T-cell (primary cell): ENCODE measurements at regions not wholly inside any gene's neighbourhood (a gene's known extent, or its start where the extent isn't known, plus 50 kb on each side); places are given as distances from the start of the nearest gene placed in this dataset.
A peak's percentile ranks its signal among the peaks of the same experiment; 100 is the strongest.

Experiments
- ATAC-seq, 4 experiments: fragments of 200-7000 bp in 3 of 4; fragments of 150-1000 bp in 1 of 4; cut with Tn5 transposase; replicated peaks in 1 of 4; 1 replicate in 3 of 4; 2 replicates in 1 of 4; pipeline ENCODE4 v1.10.0; 2021; ENCODE audit warnings: moderate library complexity in 3 of 4, mild to moderate bottlenecking in 2 of 4, moderate number of reproducible peaks in 1 of 4
- CTCF ChIA-PET, 2 donors: fragments of 300-600 bp; sonication (Branson Sonifier 250); formaldehyde crosslinking; loops; one replicate each; lab custom pipeline; 2022; ENCODE audit warnings: antibody characterized with exemption in 2 of 2; lab: Charles Lee
- POLR2A ChIA-PET, 2 donors: fragments of 300-600 bp; sonication (Branson Sonifier 250); formaldehyde crosslinking; loops; one replicate each; lab custom pipeline; 2022; ENCODE audit warnings: antibody characterized with exemption in 2 of 2; lab: Charles Lee
- DNase-seq, 35 experiments: peaks; one replicate each; pipeline versions ENCODE4 v3.0.0 to v3.0.0-alpha.2; 2013 to 2023
- H3K27ac ChIP-seq: one replicate; pipeline ENCODE4 v1.5.1; 2013; ENCODE audit warnings: low read length
- H3K27me3 ChIP-seq, 2 experiments: replicated peaks in 1 of 2; 1 replicate in 1 of 2; 2 replicates in 1 of 2; pipeline versions ENCODE4 v1.6.1 to v1.7.0; 2013; ENCODE audit warnings: low read length in 1 of 2, mixed read lengths in 1 of 2; ENCODE audit not compliant: control insufficient read depth in 2 of 2, insufficient read depth in 2 of 2; ENCODE audit errors: extremely low read depth in 1 of 2
- H3K36me3 ChIP-seq, 2 donors: 1 replicate in 1 of 2; 2 replicates in 1 of 2; pipeline versions ENCODE4 v1.6.1 to v1.7.0; 2013; ENCODE audit warnings: low read length in 1 of 2; ENCODE audit not compliant: control insufficient read depth in 2 of 2, insufficient read depth in 1 of 2; ENCODE audit errors: extremely low read depth in 1 of 2
- H3K4me1 ChIP-seq, 2 experiments: 1 replicate in 1 of 2; 2 replicates in 1 of 2; pipeline versions ENCODE4 v1.6.1 to v1.7.0; 2013; ENCODE audit warnings: low read length in 2 of 2, mixed read lengths in 1 of 2; ENCODE audit not compliant: insufficient read depth in 2 of 2, control insufficient read depth in 1 of 2; ENCODE audit errors: extremely low read depth in 1 of 2
- H3K4me3 ChIP-seq, 2 donors: 1 replicate in 1 of 2; 2 replicates in 1 of 2; pipeline versions ENCODE4 v1.5.1 to v1.7.0; 2013; ENCODE audit warnings: mild to moderate bottlenecking in 2 of 2, low read length in 1 of 2, moderate library complexity in 1 of 2; ENCODE audit not compliant: control insufficient read depth in 1 of 2; ENCODE audit errors: extremely low read depth in 1 of 2
- H3K9me3 ChIP-seq: 2 replicates; pipeline ENCODE4 v1.7.0; 2013
- H3K27ac Mint-ChIP-seq, 2 donors: one replicate each; pipeline ENCODE4 v1.8.0; 2020 to 2021; ENCODE audit warnings: mild to moderate bottlenecking in 2 of 2, mixed read lengths in 2 of 2
- H3K27me3 Mint-ChIP-seq, 2 donors: one replicate each; pipeline ENCODE4 v1.8.0; 2021 to 2022; ENCODE audit warnings: mixed read lengths in 2 of 2
- H3K36me3 Mint-ChIP-seq: one replicate; pipeline ENCODE4 v1.8.0; 2021; ENCODE audit warnings: mixed read lengths
- H3K4me1 Mint-ChIP-seq, 3 donors: one replicate each; pipeline ENCODE4 v1.8.0; 2020 to 2022; ENCODE audit warnings: mixed read lengths in 3 of 3, mild to moderate bottlenecking in 1 of 3
- H3K4me3 Mint-ChIP-seq, 3 donors: one replicate each; pipeline ENCODE4 v1.8.0; 2020 to 2022; ENCODE audit warnings: mild to moderate bottlenecking in 3 of 3, mixed read lengths in 3 of 3, moderate library complexity in 3 of 3
- H3K9me3 Mint-ChIP-seq, 3 donors: one replicate each; pipeline ENCODE4 v1.8.0; 2020 to 2022; ENCODE audit warnings: mixed read lengths in 3 of 3
- WGBS: methylation state at CpG from one replicate; pipeline ENCODE4 v1.1.5; 2013; ENCODE audit warnings: missing lambda C conversion rate; ENCODE audit not compliant: insufficient coverage; 5-methylcytosine and 5-hydroxymethylcytosine counted together

DNA sequence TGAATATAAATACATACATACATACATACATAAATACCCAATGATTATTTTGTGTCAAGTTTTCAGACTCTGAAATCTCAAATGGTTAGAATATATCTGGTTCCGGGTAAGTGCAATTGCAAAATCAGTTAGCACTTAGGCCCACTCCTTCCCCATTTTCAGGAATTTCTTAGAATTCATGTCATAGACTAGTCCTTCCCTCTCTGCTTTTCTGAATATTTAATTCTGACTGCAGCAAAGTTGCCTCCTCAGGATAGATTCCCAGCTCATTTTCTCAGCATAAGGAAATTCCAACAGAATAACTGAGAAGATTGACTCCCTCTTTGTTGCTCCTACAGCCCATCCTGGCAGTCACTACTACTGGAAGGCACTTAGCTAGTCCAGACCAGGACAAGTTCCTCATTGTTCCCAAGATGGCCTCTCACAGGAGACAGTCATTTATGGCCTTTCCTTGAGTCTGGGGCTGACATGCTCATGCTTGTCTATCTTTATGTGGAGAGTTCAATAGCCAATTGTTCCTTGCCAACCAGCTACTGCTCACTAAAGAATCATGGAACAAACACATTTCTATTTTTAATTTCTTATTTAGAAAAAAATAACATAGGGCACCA, 142.9 kb upstream of the ITGB1 start:
- peak overlapping the region; percentile 81 to 92 for H3K27ac Mint-ChIP-seq
- peaks cover 2 to 22% of the 10 kb centered on the region in 2 experiments for H3K4me1 ChIP-seq
- peaks cover 22 to 83% (median 39%) of the 10 kb centered on the region in 3 donors for H3K4me1 Mint-ChIP-seq
- no peaks in the 10 kb centered on the region for H3K27me3 ChIP-seq
- no CpG with 5 or more reads among the region's 1 CpG for WGBS
- no peaks in the 10 kb centered on the region for H3K9me3 ChIP-seq
- ChIA-PET POLR2A (interaction anchor here (0.7 kb wide), 2 partner anchors 9 kb away, joined by 3 to 4 read pairs; no protein-coding TSS in a partner anchor), CTCF (interaction anchor here in 1 of 2 donors (0.9 to 1.5 kb wide), 2 partner anchors 9 to 92 kb away, joined by 3 to 9 read pairs; no protein-coding TSS in a partner anchor)
- H3K4me3 ChIP-seq, result no peak overlapping the region
- DNase-seq (no peak), ATAC-seq (no peak)
- H3K36me3 ChIP-seq, result no peaks in the 10 kb centered on the region
- H3K4me3 Mint-ChIP-seq, result no peak overlapping the region
- no peaks in the 10 kb centered on the region for H3K27me3 Mint-ChIP-seq
- H3K9me3 Mint-ChIP-seq, result peaks cover 3 to 6% (median 5%) of the 10 kb centered on the region in 3 donors
- H3K27ac ChIP-seq, result peak overlapping the region; percentile 44
- H3K36me3 Mint-ChIP-seq, result peaks cover 11% of the 10 kb centered on the region

DNA sequence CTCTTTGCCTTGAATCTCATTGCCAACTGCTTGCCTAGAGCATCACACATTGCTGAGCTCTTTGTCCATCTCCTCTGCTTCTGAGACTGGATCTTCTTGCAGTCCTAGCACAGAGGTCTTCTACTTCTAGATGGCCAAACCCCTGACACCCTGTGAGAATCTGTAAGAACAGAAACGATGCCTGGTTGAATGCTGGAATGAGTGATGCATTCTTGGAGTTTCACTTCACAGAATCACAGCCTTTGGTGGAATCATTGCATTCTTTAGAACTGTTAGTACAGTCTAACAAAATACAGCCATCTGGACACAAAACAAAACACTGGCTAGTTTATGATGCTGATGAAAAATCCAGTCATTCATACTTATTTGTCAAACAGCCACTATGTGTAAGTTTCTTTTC, 141.7 kb upstream of the ITGB1 start:
- H3K27ac ChIP-seq, result peak overlapping the region; percentile 44
- DNase-seq, result no peak
- H3K4me3 Mint-ChIP-seq, result peak overlapping the region in 1 of 3 donors; percentile 18
- H3K4me3 ChIP-seq, result no peak overlapping the region
- H3K27me3 Mint-ChIP-seq, result no peaks in the 10 kb centered on the region
- H3K4me1 Mint-ChIP-seq, result peaks cover 22 to 81% (median 38%) of the 10 kb centered on the region in 3 donors
- peak overlapping the region; percentile 56 to 92 for H3K27ac Mint-ChIP-seq
- ChIA-PET CTCF (no interaction called here), POLR2A (interaction anchor here (0.6 to 0.7 kb wide), 3 partner anchors 12 to 128 kb away, joined by 3 read pairs; no protein-coding TSS in a partner anchor)
- peak in 3 of 4 experiments; percentile 9 to 17 (median 13) for ATAC-seq
- WGBS, result no CpG with 5 or more reads among the region's 1 CpG
- peaks cover 2 to 22% of the 10 kb centered on the region in 2 experiments for H3K4me1 ChIP-seq
- H3K9me3 Mint-ChIP-seq, result peaks cover 7 to 9% (median 8%) of the 10 kb centered on the region in 3 donors
- H3K9me3 ChIP-seq, result no peaks in the 10 kb centered on the region
- peaks cover 17% of the 10 kb centered on the region for H3K36me3 Mint-ChIP-seq
- H3K36me3 ChIP-seq, result no peaks in the 10 kb centered on the region
- H3K27me3 ChIP-seq, result no peaks in the 10 kb centered on the region

DNA sequence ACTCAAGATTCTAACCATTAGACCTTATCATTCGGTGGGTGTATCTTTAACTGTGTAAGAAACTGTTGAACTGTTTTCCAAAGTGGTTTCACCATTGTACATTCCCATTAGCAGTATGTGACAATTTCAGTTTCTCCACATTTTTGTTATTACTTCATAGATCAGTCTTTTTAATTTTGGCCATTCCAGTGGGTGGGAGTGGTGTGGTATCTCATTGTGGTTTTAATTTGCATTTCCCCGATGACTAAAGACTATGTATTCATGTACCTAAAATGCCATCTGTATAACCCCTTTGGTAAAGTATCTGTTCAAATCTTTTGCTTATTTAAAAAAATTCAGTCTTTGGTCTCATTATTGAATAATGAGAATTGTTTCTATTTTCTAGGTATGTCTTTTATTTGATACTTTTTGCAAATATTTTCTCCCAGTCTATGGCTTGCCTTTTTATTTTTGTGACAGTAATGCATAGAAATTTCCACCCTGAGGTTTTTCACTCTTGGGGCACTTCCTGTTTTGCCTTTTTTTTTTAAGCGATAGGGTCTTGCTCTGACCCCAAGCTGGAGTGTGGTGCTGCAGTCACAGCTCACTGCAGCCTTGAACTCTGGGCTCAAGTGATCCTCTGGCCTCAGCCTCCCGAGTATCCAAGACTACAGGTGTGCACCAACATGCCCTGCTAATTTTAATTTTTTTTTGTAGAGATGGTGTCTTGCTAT, 141.1 kb upstream of the ITGB1 start:
- H3K4me3 Mint-ChIP-seq, result peak overlapping the region in 1 of 3 donors; percentile 18
- peak overlapping the region; percentile 44 for H3K27ac ChIP-seq
- CTCF ChIA-PET, result interaction anchor here (0.5 to 1.5 kb wide), 2 partner anchors 15 to 54 kb away, joined by 3 read pairs; no protein-coding TSS in a partner anchor

GRCh38 chr10:33095867-33096815, 138.1 kb upstream of the ITGB1 start:
- DNase-seq (no peak), ATAC-seq (no peak)
- H3K27ac Mint-ChIP-seq, result peak overlapping the region in 1 of 2 donors; percentile 21
- no CpG with 5 or more reads among the region's 5 CpGs for WGBS
- ChIA-PET POLR2A (no interaction called here), CTCF (interaction anchor here in 1 of 2 donors (0.6 kb wide), 1 partner anchor 86 kb away, joined by 4 read pairs; no protein-coding TSS in a partner anchor)
- Histone ChIP-seq H3K27ac (no peak overlapping the region), H3K4me3 (no peak overlapping the region), H3K9me3 (peaks cover 4% of the 10 kb centered on the region), H3K4me1 (peaks cover 2 to 18% of the 10 kb centered on the region in 2 experiments), H3K36me3 (no peaks in the 10 kb centered on the region), H3K27me3 (no peaks in the 10 kb centered on the region)
- peaks cover 15 to 67% (median 28%) of the 10 kb centered on the region in 3 donors for H3K4me1 Mint-ChIP-seq
- H3K9me3 Mint-ChIP-seq, result peaks cover 4 to 8% (median 6%) of the 10 kb centered on the region in 3 donors
- no peaks in the 10 kb centered on the region for H3K27me3 Mint-ChIP-seq
- peaks cover 22% of the 10 kb centered on the region for H3K36me3 Mint-ChIP-seq
- H3K4me3 Mint-ChIP-seq, result no peak overlapping the region

More for the DNA sequence above, 141.1 kb upstream of the ITGB1 start:
- H3K36me3 ChIP-seq, result no peaks in the 10 kb centered on the region
- DNase-seq, result no peak
- peak in 3 of 4 experiments; percentile 26 to 48 (median 38) for ATAC-seq
- POLR2A ChIA-PET, result interaction anchor here in 1 of 2 donors (0.6 to 0.7 kb wide), 2 partner anchors 12 to 71 kb away, joined by 3 read pairs; no protein-coding TSS in a partner anchor
- Mint-ChIP-seq H3K36me3 (peaks cover 18% of the 10 kb centered on the region), H3K27ac (peak overlapping the region; percentile 56 to 92), H3K4me1 (peaks cover 22 to 79% (median 36%) of the 10 kb centered on the region in 3 donors), H3K9me3 (peaks cover 8 to 12% (median 10%) of the 10 kb centered on the region in 3 donors), H3K27me3 (no peaks in the 10 kb centered on the region)
- H3K9me3 ChIP-seq, result peaks cover 4% of the 10 kb centered on the region
- H3K4me3 ChIP-seq, result no peak overlapping the region
- peaks cover 2 to 22% of the 10 kb centered on the region in 2 experiments for H3K4me1 ChIP-seq
- H3K27me3 ChIP-seq, result no peaks in the 10 kb centered on the region
- WGBS, result no CpG with 5 or more reads among the region's 4 CpGs

DNA sequence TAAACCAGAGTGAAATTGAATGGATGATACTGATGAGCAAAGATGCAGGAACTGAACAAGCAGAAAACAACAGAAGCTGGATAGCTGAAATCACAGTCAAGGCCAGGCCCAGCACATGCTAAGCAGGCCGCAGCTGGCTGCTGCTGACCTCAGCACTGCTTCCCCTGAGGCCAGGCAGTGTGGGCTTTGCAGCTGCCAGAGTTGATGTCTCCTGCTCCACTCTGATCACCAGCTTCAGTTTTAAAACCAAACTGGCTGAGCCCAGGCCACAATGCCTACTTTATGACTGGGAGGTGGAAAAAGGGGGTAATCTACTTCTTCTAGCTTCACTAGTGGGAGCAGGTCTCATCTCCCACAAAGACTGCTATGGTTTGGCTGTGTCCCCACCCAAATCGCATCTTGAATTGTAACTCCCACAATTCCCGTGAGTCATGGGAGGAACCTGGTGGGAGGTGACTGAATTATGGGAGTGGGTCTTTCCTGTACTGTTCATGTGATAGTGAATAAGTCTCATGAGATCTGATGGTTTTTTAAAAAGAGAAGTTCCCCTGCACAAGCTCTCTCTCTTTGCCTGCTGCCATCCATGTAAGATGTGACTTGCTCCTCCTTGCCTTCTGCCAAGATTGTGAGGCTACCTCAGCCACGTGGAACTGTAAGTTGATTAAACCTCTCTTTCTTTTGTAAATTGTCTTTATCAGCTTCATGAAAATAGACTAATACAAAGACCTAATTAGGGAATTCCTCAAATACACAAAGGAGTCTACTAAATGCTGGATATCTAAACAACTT, 136.4 kb upstream of the ITGB1 start:
- peaks cover 4% of the 10 kb centered on the region for H3K9me3 ChIP-seq
- H3K27ac ChIP-seq, result no peak overlapping the region
- no peak overlapping the region for H3K27ac Mint-ChIP-seq
- no peaks in the 10 kb centered on the region for H3K27me3 ChIP-seq
- H3K4me3 Mint-ChIP-seq, result no peak overlapping the region
- no peak overlapping the region for H3K4me3 ChIP-seq
- peaks cover 2 to 6% of the 10 kb centered on the region in 2 experiments for H3K4me1 ChIP-seq
- no peaks in the 10 kb centered on the region for H3K27me3 Mint-ChIP-seq
- peaks cover 6 to 13% (median 9%) of the 10 kb centered on the region in 3 donors for H3K9me3 Mint-ChIP-seq
- WGBS, result 100% methylated on average over 1 of the region's 4 CpGs
- POLR2A ChIA-PET, result no interaction called here
- CTCF ChIA-PET, result interaction anchor here (0.5 to 1.5 kb wide), 2 partner anchors 15 to 39 kb away, joined by 3 to 7 read pairs; no protein-coding TSS in a partner anchor
- H3K36me3 Mint-ChIP-seq, result peaks cover 31% of the 10 kb centered on the region
- H3K36me3 ChIP-seq, result no peaks in the 10 kb centered on the region
- ATAC-seq (no peak), DNase-seq (no peak)
- H3K4me1 Mint-ChIP-seq, result peaks cover 8 to 60% (median 15%) of the 10 kb centered on the region in 3 donors
